Endodermal cell (in vitro differentiated cells): ENCODE measurements at regions not wholly inside any gene's neighbourhood (a gene's known extent, or its start where the extent isn't known, plus 50 kb on each side); places are given as distances from the start of the nearest gene placed in this dataset.

ENCODE experiments used
- DNase-seq: peaks from one replicate; pipeline ENCODE4 v3.0.0-alpha.2; 2017
- H3K27ac ChIP-seq: 2 replicates; pipeline ENCODE4 v1.5.1; 2013; ENCODE audit warnings: mild to moderate bottlenecking, low read depth, low read length, moderate library complexity
- H3K27me3 ChIP-seq: 2 replicates; pipeline ENCODE4 v1.6.1; 2013; ENCODE audit warnings: mild to moderate bottlenecking, low read length, moderate library complexity; ENCODE audit not compliant: insufficient read depth, control insufficient read depth, poor library complexity, severe bottlenecking
- H3K36me3 ChIP-seq: 2 replicates; pipeline ENCODE4 v1.7.0; 2013; ENCODE audit warnings: mild to moderate bottlenecking, low read length, moderate library complexity; ENCODE audit not compliant: control insufficient read depth, insufficient read depth
- H3K4me1 ChIP-seq: one replicate; pipeline ENCODE4 v1.7.0; 2013; ENCODE audit warnings: low read length; ENCODE audit not compliant: control insufficient read depth, insufficient read depth
- H3K4me3 ChIP-seq: 2 replicates; pipeline ENCODE4 v1.5.1; 2013; ENCODE audit warnings: mild to moderate bottlenecking, low read length, moderate library complexity
- H3K9ac ChIP-seq: 2 replicates; pipeline ENCODE4 v1.6.1; 2013; ENCODE audit warnings: mild to moderate bottlenecking, low read length, moderate library complexity; ENCODE audit not compliant: poor library complexity, severe bottlenecking; ENCODE audit errors: extremely low read depth
- H3K9me3 ChIP-seq: 2 replicates; pipeline ENCODE4 v1.6.1; 2013; ENCODE audit warnings: mild to moderate bottlenecking, low read length, moderate library complexity; ENCODE audit not compliant: control insufficient read depth
- H3K27ac Mint-ChIP-seq: 2 replicates; pipeline ENCODE4 v1.8.0; 2020; ENCODE audit warnings: mixed read lengths
- H3K27me3 Mint-ChIP-seq: 2 replicates; pipeline ENCODE4 v1.8.0; 2021; ENCODE audit warnings: mild to moderate bottlenecking, mixed read lengths; ENCODE audit not compliant: insufficient read depth
- H3K36me3 Mint-ChIP-seq: 2 replicates; pipeline ENCODE4 v1.8.0; 2020; ENCODE audit warnings: low read depth, mixed read lengths
- H3K4me1 Mint-ChIP-seq: 2 replicates; pipeline ENCODE4 v1.8.0; 2020; ENCODE audit warnings: mixed read lengths
- H3K4me3 Mint-ChIP-seq: 2 replicates; pipeline ENCODE4 v1.8.0; 2020; ENCODE audit warnings: mild to moderate bottlenecking, moderate library complexity, mixed read lengths
- H3K9me3 Mint-ChIP-seq: 2 replicates; pipeline ENCODE4 v1.8.0; 2020; ENCODE audit warnings: mild to moderate bottlenecking, mixed read lengths
- WGBS, 2 experiments: methylation state at CpG; one replicate each; pipeline versions ENCODE4 v1.1.5 to v1.1.7; 2013; ENCODE audit warnings: missing lambda C conversion rate in 2 of 2, mixed read lengths in 1 of 2; ENCODE audit not compliant: insufficient coverage in 1 of 2, insufficient read length in 1 of 2; 5-methylcytosine and 5-hydroxymethylcytosine counted together
- TF ChIP-seq, protein P1 (sequence below): fragments of 200-600 bp; sonication (generic); conservative IDR thresholded peaks from 2 replicates; pipeline ENCODE4 v1.5.0; 2021; ENCODE audit warnings: antibody characterized with exemption, mild to moderate bottlenecking

DNA sequence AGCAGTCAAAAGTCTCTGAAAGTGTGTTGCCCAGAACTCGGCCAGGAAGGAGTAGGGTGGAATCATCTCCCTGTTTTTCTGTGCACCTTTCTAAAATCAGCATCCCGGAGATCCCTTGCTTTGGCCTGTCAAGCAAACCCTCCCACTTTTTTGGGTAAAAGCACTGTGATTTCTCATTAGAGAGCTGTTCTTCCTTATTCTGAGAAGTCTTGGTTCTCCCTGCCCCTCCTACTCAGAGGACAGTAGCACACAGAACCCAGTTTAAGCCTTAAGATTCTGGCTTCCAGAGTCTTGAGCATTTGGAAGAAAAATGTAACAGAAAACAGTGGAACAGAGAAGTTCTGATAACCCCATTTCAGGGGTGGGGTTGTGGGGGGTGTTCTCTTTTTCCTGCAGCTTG is 52.6 kb upstream of the KATNAL1 start:
- Mint-ChIP-seq H3K27ac (no peak overlapping the region), H3K4me3 (no peak overlapping the region), H3K27me3 (no peaks in the 10 kb centered on the region), H3K4me1 (peaks cover 18% of the 10 kb centered on the region), H3K36me3 (no peaks in the 10 kb centered on the region), H3K9me3 (no peaks in the 10 kb centered on the region)
- TF ChIP-seq, protein P1, sequence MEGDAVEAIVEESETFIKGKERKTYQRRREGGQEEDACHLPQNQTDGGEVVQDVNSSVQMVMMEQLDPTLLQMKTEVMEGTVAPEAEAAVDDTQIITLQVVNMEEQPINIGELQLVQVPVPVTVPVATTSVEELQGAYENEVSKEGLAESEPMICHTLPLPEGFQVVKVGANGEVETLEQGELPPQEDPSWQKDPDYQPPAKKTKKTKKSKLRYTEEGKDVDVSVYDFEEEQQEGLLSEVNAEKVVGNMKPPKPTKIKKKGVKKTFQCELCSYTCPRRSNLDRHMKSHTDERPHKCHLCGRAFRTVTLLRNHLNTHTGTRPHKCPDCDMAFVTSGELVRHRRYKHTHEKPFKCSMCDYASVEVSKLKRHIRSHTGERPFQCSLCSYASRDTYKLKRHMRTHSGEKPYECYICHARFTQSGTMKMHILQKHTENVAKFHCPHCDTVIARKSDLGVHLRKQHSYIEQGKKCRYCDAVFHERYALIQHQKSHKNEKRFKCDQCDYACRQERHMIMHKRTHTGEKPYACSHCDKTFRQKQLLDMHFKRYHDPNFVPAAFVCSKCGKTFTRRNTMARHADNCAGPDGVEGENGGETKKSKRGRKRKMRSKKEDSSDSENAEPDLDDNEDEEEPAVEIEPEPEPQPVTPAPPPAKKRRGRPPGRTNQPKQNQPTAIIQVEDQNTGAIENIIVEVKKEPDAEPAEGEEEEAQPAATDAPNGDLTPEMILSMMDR: no peak
- H3K27me3 ChIP-seq: no peaks in the 10 kb centered on the region
- no peak overlapping the region for H3K4me3 ChIP-seq
- no peaks in the 10 kb centered on the region for H3K9me3 ChIP-seq
- no peak overlapping the region for H3K9ac ChIP-seq
- H3K36me3 ChIP-seq: no peaks in the 10 kb centered on the region
- DNase-seq: no peak
- 84 to 93% methylated on average over 2 of the region's 2 CpGs for WGBS, 2 experiments
- no peak overlapping the region for H3K27ac ChIP-seq
- no peaks in the 10 kb centered on the region for H3K4me1 ChIP-seq

DNA sequence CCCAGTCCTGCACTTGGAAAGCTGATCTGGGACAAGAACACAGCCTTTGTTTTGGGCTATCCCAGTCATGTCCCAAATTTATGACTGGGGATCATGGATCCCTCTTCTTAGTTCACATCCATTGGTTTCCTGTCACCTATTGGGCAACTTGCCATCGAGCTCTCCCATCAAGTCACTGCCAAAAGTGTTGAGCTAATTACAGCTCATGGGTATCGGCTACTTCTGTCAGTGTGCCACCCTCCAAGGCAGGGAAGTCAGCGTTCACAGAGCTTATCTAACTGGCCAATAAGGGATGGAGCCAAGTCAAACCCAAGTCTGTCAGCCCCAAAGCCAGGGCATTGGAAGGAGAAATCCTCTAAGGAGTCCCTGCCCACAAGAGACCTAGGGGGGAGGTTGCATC is 53.2 kb upstream of the KATNAL1 start:
- H3K36me3 Mint-ChIP-seq: no peaks in the 10 kb centered on the region
- WGBS, 2 experiments: 91 to 100% methylated on average over 2 to 3 of the region's 3 CpGs
- H3K4me3 Mint-ChIP-seq: no peak overlapping the region
- no peak overlapping the region for H3K27ac Mint-ChIP-seq
- no peak overlapping the region for H3K27ac ChIP-seq
- no peaks in the 10 kb centered on the region for H3K9me3 Mint-ChIP-seq
- no peak overlapping the region for H3K9ac ChIP-seq
- TF ChIP-seq, protein P1: no peak
- H3K4me3 ChIP-seq: no peak overlapping the region
- H3K27me3 ChIP-seq: no peaks in the 10 kb centered on the region
- H3K4me1 Mint-ChIP-seq: peaks cover 18% of the 10 kb centered on the region
- no peaks in the 10 kb centered on the region for H3K4me1 ChIP-seq
- no peaks in the 10 kb centered on the region for H3K9me3 ChIP-seq
- DNase-seq: no peak
- no peaks in the 10 kb centered on the region for H3K27me3 Mint-ChIP-seq
- no peaks in the 10 kb centered on the region for H3K36me3 ChIP-seq

DNA sequence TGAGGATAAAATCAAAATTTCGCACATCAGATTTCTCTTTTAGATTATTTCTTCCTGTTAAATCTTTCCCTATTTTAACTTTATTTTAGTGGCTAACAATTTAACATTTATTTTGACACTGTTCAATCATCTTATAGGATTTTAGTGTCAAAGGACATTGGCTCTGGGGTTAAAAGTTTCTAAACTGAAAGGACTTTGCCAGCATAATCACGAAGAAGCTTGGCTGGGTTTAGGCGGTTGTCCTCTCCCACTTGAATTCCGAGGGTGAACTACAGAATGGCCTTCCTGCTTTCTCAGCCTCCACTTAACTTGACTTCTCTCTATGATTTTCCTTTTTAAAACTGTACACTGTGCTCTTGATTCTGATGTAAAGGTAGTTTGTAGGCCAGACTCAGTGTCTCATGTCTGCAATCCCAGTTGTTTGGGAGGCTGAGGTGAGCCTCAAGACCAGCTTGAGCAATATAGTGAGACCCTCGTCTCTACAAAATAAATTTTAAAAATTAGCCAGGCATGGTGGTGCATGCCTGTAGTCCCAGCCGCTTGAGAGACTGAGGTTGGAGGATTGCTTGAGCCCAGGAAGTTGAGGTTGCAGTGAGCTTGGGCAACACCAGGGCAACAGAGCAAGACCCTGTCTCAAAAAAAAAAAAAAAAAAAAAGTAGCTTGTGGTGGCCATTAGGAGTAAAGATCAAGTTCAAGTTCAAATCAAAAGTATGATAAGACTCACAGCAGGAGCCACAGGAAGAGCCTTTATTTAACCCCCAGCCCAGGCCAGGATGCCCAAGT is 54.8 kb upstream of the KATNAL1 start:
- Mint-ChIP-seq H3K9me3 (no peaks in the 10 kb centered on the region), H3K4me1 (peaks cover 20% of the 10 kb centered on the region), H3K4me3 (no peak overlapping the region), H3K36me3 (no peaks in the 10 kb centered on the region), H3K27ac (no peak overlapping the region), H3K27me3 (no peaks in the 10 kb centered on the region)
- DNase-seq: no peak
- Histone ChIP-seq H3K4me3 (no peak overlapping the region), H3K9ac (no peak overlapping the region), H3K27ac (no peak overlapping the region), H3K9me3 (no peaks in the 10 kb centered on the region), H3K4me1 (no peaks in the 10 kb centered on the region), H3K27me3 (no peaks in the 10 kb centered on the region), H3K36me3 (no peaks in the 10 kb centered on the region)
- WGBS, 2 experiments: 89 to 91% methylated on average over 6 of the region's 6 CpGs
- TF ChIP-seq, protein P1: no peak
